ENCODE measurements at regions not wholly inside any gene's neighbourhood (a gene's known extent, or its start where the extent isn't known, plus 50 kb on each side); places are given as distances from the start of the nearest gene placed in this dataset.

GRCh38 chr12:118866346-118866745 lies 115.0 kb upstream of the SRRM4 start:
- no peak for DNase-seq

- no peak for DNase-seq
Observed at GRCh38 chr12:118870551-118870950, 110.8 kb upstream of the SRRM4 start.

GRCh38 chr12:118874698-118875548 lies 106.4 kb upstream of the SRRM4 start:
- DNase-seq = no peak

GRCh38 chr12:118880720-118881493 lies 100.4 kb upstream of the SRRM4 start:
- DNase-seq = no peak

- DNase-seq = no peak
Observed at GRCh38 chr12:118884226-118884625, 97.1 kb upstream of the SRRM4 start.

- no peak for DNase-seq
Observed at GRCh38 chr12:118900993-118901392, 80.3 kb upstream of the SRRM4 start.

- DNase-seq = no peak
Observed at GRCh38 chr12:118908811-118909210, 72.5 kb upstream of the SRRM4 start.

GRCh38 chr12:118912697-118913270 lies 68.6 kb upstream of the SRRM4 start:
- no peak for DNase-seq

- DNase-seq = no peak
Observed at GRCh38 chr12:118921761-118922160, 59.6 kb upstream of the SRRM4 start.

- no peak for DNase-seq
Observed at GRCh38 chr12:118922405-118922804, 58.9 kb upstream of the SRRM4 start.

- DNase-seq = peak; percentile 2
Observed at GRCh38 chr12:118925407-118925806, 55.9 kb upstream of the SRRM4 start.

GRCh38 chr12:118925826-118926225 lies 55.5 kb upstream of the SRRM4 start:
- no peak for DNase-seq

Data from inflammatory macrophage treated with lipopolysaccharide for 4 hours (primary cell).